ENCODE measurements at regions not wholly inside any gene's neighbourhood (a gene's known extent, or its start where the extent isn't known, plus 50 kb on each side); places are given as distances from the start of the nearest gene placed in this dataset.

- H3K9me1 ChIP-seq (ENCODE audit: control insufficient read depth, insufficient read depth, low read length) = no peaks in the 10 kb centered on the region
- no peak overlapping the region for H3K9ac ChIP-seq (ENCODE audit: insufficient read depth in 1 of 2, low read depth in 2 of 2, low read length in 2 of 2)
- DNase-seq (ENCODE audit: extremely low read depth in 1 of 4, low spot score in 3 of 4) (no peak), FAIRE-seq (no peak), ATAC-seq (no peak)
- WGBS (ENCODE audit: insufficient coverage, low coverage, missing lambda C conversion rate) = 3% methylated on average over 4 of the region's 4 CpGs
- no TSS peak for BruUV-seq (replicated peaks)
- no peaks in the 10 kb centered on the region for H3K36me3 ChIP-seq (ENCODE audit: control insufficient read depth, insufficient read depth, low read length)
- in situ Hi-C loops (cut with MboI) (no loop called here), intact Hi-C loops (cut with micrococcal nuclease) (no loop called here)
- no peaks in the 10 kb centered on the region for H4K20me1 ChIP-seq (replicated peaks; ENCODE audit: control insufficient read depth, insufficient read depth, low read length)
- no peaks in the 10 kb centered on the region for H3K79me2 ChIP-seq (ENCODE audit: control insufficient read depth, insufficient read depth, low read length)
- H3K4me2 ChIP-seq (ENCODE audit: insufficient read depth, low read length) = no peak overlapping the region
- H3K27me3 ChIP-seq (ENCODE audit: control insufficient read depth in 2 of 2, insufficient read depth in 2 of 2, low read length in 2 of 2) = no peaks in the 10 kb centered on the region
- ChIA-PET CTCF (ENCODE audit: low intra/inter-chr PET ratio) (no interaction called here), POLR2A (no interaction called here)
- H3K9me3 ChIP-seq (replicated peaks; ENCODE audit: control insufficient read depth, insufficient read depth, low read depth, low read length) = no peaks in the 10 kb centered on the region
- no peaks in the 10 kb centered on the region for H3K4me1 ChIP-seq (replicated peaks in 1 of 2; ENCODE audit: control insufficient read depth in 2 of 2, insufficient read depth in 2 of 2, low read length in 2 of 2)
- no peak overlapping the region for H2AFZ ChIP-seq (ENCODE audit: low read depth, low read length)
- no peak overlapping the region for H3K4me3 ChIP-seq
- no peak overlapping the region for H3K27ac ChIP-seq (ENCODE audit: extremely low read depth, low read depth, low read length)
- no peak for TF ChIP-seq ZNF277 (CRISPR knock-in tag; IDR thresholded peaks at IDR 0.05; ENCODE audit: borderline replicate concordance)
- no peak for TF ChIP-seq YBX1 (IDR thresholded peaks at IDR 0.05)
- TF ChIP-seq NFRKB (IDR thresholded peaks at IDR 0.05; ENCODE audit: low read depth) = no peak
- TF ChIP-seq PHTF2 (CRISPR knock-in tag; IDR thresholded peaks at IDR 0.05) = no peak
- TF ChIP-seq ESRRA (IDR thresholded peaks at IDR 0.05; ENCODE audit: borderline replicate concordance, low read depth) = no peak
- TF ChIP-seq ATF2 (CRISPR knock-in tag; IDR thresholded peaks at IDR 0.05) = no peak
- no peak for TF ChIP-seq ZC3H8 (IDR thresholded peaks at IDR 0.05)
- no peak for TF ChIP-seq PTRF (tag; IDR thresholded peaks at IDR 0.05)
- no peak for TF ChIP-seq FOXA3 (CRISPR knock-in tag; conservative IDR thresholded peaks at IDR 0.05 in 1 of 2, IDR thresholded peaks at IDR 0.05 in 1 of 2)
- no peak for TF ChIP-seq CEBPG (CRISPR knock-in tag; IDR thresholded peaks at IDR 0.05)
- TF ChIP-seq CEBPG (tag; conservative IDR thresholded peaks at IDR 0.05 in 1 of 2, IDR thresholded peaks at IDR 0.05 in 1 of 2) = no peak
- TF ChIP-seq ZNF224 (CRISPR knock-in tag; IDR thresholded peaks at IDR 0.05) = no peak
Observed at GRCh38 chr1:217153361-217153760, 430.1 kb upstream of the ESRRG start.
